ENCODE measurements at regions not wholly inside any gene's neighbourhood (a gene's known extent, or its start where the extent isn't known, plus 50 kb on each side); places are given as distances from the start of the nearest gene placed in this dataset.

- Histone ChIP-seq H3K4me1 (ENCODE audit: control insufficient read depth in 3 of 3, insufficient read depth in 2 of 3, low read depth in 1 of 3, low read length in 2 of 3) (peaks cover 0 to 3% (median 0%) of the 10 kb centered on the region in 3 donors), H3K36me3 (ENCODE audit: control insufficient read depth in 3 of 3, insufficient read depth in 2 of 3, low read depth in 1 of 3, low read length in 3 of 3) (no peaks in the 10 kb centered on the region), H3K27ac (ENCODE audit: low read depth in 1 of 3, low read length in 2 of 3) (no peak overlapping the region), H3K27me3 (ENCODE audit: control insufficient read depth in 3 of 3, insufficient read depth in 3 of 3, low read length in 3 of 3) (no peaks in the 10 kb centered on the region), H3K9me3 (ENCODE audit: control insufficient read depth in 2 of 2, insufficient read depth in 1 of 2, low read depth in 1 of 2, low read length in 1 of 2) (peaks cover 0 to 12% of the 10 kb centered on the region in 2 donors), H3K4me3 (ENCODE audit: low read depth in 1 of 3, low read length in 3 of 3) (no peak overlapping the region)
- 65 to 86% (median 80%) methylated on average over 1 of the region's 1 CpG for WGBS, 3 donors
- FAIRE-seq, result no peak
- DNase-seq, result no peak
These were observed 188.7 kb upstream of the PLXNC1 start for GRCh38 chr12:93959657-93960056.

- Histone ChIP-seq H3K36me3 (ENCODE audit: control insufficient read depth in 3 of 3, insufficient read depth in 2 of 3, low read depth in 1 of 3, low read length in 3 of 3) (no peaks in the 10 kb centered on the region), H3K9me3 (ENCODE audit: control insufficient read depth in 2 of 2, insufficient read depth in 1 of 2, low read depth in 1 of 2, low read length in 1 of 2) (peaks cover 0 to 12% of the 10 kb centered on the region in 2 donors), H3K27me3 (ENCODE audit: control insufficient read depth in 3 of 3, insufficient read depth in 3 of 3, low read length in 3 of 3) (no peaks in the 10 kb centered on the region), H3K4me1 (ENCODE audit: control insufficient read depth in 3 of 3, insufficient read depth in 2 of 3, low read depth in 1 of 3, low read length in 2 of 3) (peaks cover 0 to 3% (median 0%) of the 10 kb centered on the region in 3 donors), H3K27ac (ENCODE audit: low read depth in 1 of 3, low read length in 2 of 3) (no peak overlapping the region), H3K4me3 (ENCODE audit: low read depth in 1 of 3, low read length in 3 of 3) (no peak overlapping the region)
- no peak for DNase-seq
- 39 to 79% (median 60%) methylated on average over 2 of the region's 2 CpGs for WGBS, 3 donors
- no peak for FAIRE-seq
These were observed 187.9 kb upstream of the PLXNC1 start for GRCh38 chr12:93960521-93960920.

GRCh38 chr12:93962336-93962735, 186.0 kb upstream of the PLXNC1 start:
- no peak overlapping the region for H3K27ac ChIP-seq (ENCODE audit: low read depth in 1 of 3, low read length in 2 of 3)
- WGBS, 3 donors, result 51 to 92% (median 69%) methylated on average over 2 of the region's 2 CpGs

DNA sequence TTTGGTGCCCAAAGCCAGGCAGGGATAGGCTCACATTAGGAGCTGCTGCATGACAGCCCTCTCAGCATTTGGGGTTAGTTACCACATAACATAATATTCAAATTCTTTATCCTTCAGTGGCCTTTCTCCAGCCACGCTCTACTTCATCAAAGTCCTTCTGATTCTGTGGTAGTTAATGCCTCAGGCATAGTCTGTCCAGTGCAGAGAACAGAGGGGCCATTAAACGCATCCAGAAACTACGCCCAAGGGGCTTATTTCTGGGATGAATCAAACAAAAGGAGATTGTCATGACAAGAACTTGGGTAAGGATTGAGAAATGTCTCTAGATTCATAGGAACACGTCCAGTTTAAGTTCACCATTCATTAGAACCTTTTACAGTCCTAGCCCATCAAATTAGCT, 183.4 kb upstream of the PLXNC1 start:
- peaks cover 0 to 3% (median 0%) of the 10 kb centered on the region in 3 donors for H3K4me1 ChIP-seq (ENCODE audit: control insufficient read depth in 3 of 3, insufficient read depth in 2 of 3, low read depth in 1 of 3, low read length in 2 of 3)
- H3K36me3 ChIP-seq (ENCODE audit: control insufficient read depth in 3 of 3, insufficient read depth in 2 of 3, low read depth in 1 of 3, low read length in 3 of 3), result no peaks in the 10 kb centered on the region
- H3K27ac ChIP-seq (ENCODE audit: low read depth in 1 of 3, low read length in 2 of 3), result no peak overlapping the region
- H3K4me3 ChIP-seq (ENCODE audit: low read depth in 1 of 3, low read length in 3 of 3), result no peak overlapping the region
- WGBS, 3 donors, result 77 to 88% (median 88%) methylated on average over 4 of the region's 4 CpGs
- peaks cover 0 to 9% of the 10 kb centered on the region in 2 donors for H3K9me3 ChIP-seq (ENCODE audit: control insufficient read depth in 2 of 2, insufficient read depth in 1 of 2, low read depth in 1 of 2, low read length in 1 of 2)
- FAIRE-seq (no peak), DNase-seq (no peak)
- H3K27me3 ChIP-seq (ENCODE audit: control insufficient read depth in 3 of 3, insufficient read depth in 3 of 3, low read length in 3 of 3), result no peaks in the 10 kb centered on the region

More at GRCh38 chr12:93962336-93962735, 186.0 kb upstream of the PLXNC1 start:
- DNase-seq (no peak), FAIRE-seq (no peak)
- Histone ChIP-seq H3K36me3 (ENCODE audit: control insufficient read depth in 3 of 3, insufficient read depth in 2 of 3, low read depth in 1 of 3, low read length in 3 of 3) (no peaks in the 10 kb centered on the region), H3K27me3 (ENCODE audit: control insufficient read depth in 3 of 3, insufficient read depth in 3 of 3, low read length in 3 of 3) (no peaks in the 10 kb centered on the region), H3K4me3 (ENCODE audit: low read depth in 1 of 3, low read length in 3 of 3) (no peak overlapping the region), H3K9me3 (ENCODE audit: control insufficient read depth in 2 of 2, insufficient read depth in 1 of 2, low read depth in 1 of 2, low read length in 1 of 2) (peaks cover 0 to 12% of the 10 kb centered on the region in 2 donors), H3K4me1 (ENCODE audit: control insufficient read depth in 3 of 3, insufficient read depth in 2 of 3, low read depth in 1 of 3, low read length in 2 of 3) (peaks cover 0 to 3% (median 0%) of the 10 kb centered on the region in 3 donors)

GRCh38 chr12:93966516-93967133, 181.8 kb upstream of the PLXNC1 start:
- H3K4me3 ChIP-seq (ENCODE audit: low read depth in 1 of 3, low read length in 3 of 3), result no peak overlapping the region
- WGBS, 3 donors, result 71 to 100% (median 93%) methylated on average over 1 of the region's 1 CpG
- FAIRE-seq, result no peak
- peaks cover 0 to 3% (median 0%) of the 10 kb centered on the region in 3 donors for H3K4me1 ChIP-seq (ENCODE audit: control insufficient read depth in 3 of 3, insufficient read depth in 2 of 3, low read depth in 1 of 3, low read length in 2 of 3)
- H3K27ac ChIP-seq (ENCODE audit: low read depth in 1 of 3, low read length in 2 of 3), result no peak overlapping the region
- no peaks in the 10 kb centered on the region for H3K36me3 ChIP-seq (ENCODE audit: control insufficient read depth in 3 of 3, insufficient read depth in 2 of 3, low read depth in 1 of 3, low read length in 3 of 3)
- H3K27me3 ChIP-seq (ENCODE audit: control insufficient read depth in 3 of 3, insufficient read depth in 3 of 3, low read length in 3 of 3), result no peaks in the 10 kb centered on the region
- H3K9me3 ChIP-seq (ENCODE audit: control insufficient read depth in 2 of 2, insufficient read depth in 1 of 2, low read depth in 1 of 2, low read length in 1 of 2), result peaks cover 0 to 16% of the 10 kb centered on the region in 2 donors
- DNase-seq, result no peak

DNA sequence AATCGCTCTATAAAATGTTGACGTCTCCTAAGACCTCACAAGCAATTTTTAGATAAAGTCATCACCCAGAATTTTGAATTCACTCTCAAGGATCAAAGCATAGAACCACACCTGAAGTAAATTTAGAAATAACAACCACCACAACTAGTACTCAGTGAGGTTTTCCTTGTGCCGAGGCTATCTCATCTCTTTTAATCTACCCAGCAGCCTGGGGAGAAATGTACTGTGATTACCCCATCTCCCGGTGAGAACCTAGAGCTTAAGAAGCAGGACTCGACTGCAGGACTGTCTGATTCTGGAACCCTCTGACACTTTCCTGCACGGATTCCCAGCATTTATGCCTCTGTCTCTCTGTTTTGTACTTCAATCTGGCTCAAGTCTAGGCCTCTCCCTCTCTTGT, 180.9 kb upstream of the PLXNC1 start:
- Histone ChIP-seq H3K4me3 (ENCODE audit: low read depth in 1 of 3, low read length in 3 of 3) (no peak overlapping the region), H3K36me3 (ENCODE audit: control insufficient read depth in 3 of 3, insufficient read depth in 2 of 3, low read depth in 1 of 3, low read length in 3 of 3) (no peaks in the 10 kb centered on the region), H3K9me3 (ENCODE audit: control insufficient read depth in 2 of 2, insufficient read depth in 1 of 2, low read depth in 1 of 2, low read length in 1 of 2) (peaks cover 0 to 11% of the 10 kb centered on the region in 2 donors), H3K27me3 (ENCODE audit: control insufficient read depth in 3 of 3, insufficient read depth in 3 of 3, low read length in 3 of 3) (no peaks in the 10 kb centered on the region), H3K27ac (ENCODE audit: low read depth in 1 of 3, low read length in 2 of 3) (no peak overlapping the region), H3K4me1 (ENCODE audit: control insufficient read depth in 3 of 3, insufficient read depth in 2 of 3, low read depth in 1 of 3, low read length in 2 of 3) (peaks cover 0 to 3% (median 0%) of the 10 kb centered on the region in 3 donors)
- FAIRE-seq (no peak), DNase-seq (no peak)
- WGBS, 3 donors, result 78 to 83% (median 78%) methylated on average over 6 of the region's 6 CpGs

DNA sequence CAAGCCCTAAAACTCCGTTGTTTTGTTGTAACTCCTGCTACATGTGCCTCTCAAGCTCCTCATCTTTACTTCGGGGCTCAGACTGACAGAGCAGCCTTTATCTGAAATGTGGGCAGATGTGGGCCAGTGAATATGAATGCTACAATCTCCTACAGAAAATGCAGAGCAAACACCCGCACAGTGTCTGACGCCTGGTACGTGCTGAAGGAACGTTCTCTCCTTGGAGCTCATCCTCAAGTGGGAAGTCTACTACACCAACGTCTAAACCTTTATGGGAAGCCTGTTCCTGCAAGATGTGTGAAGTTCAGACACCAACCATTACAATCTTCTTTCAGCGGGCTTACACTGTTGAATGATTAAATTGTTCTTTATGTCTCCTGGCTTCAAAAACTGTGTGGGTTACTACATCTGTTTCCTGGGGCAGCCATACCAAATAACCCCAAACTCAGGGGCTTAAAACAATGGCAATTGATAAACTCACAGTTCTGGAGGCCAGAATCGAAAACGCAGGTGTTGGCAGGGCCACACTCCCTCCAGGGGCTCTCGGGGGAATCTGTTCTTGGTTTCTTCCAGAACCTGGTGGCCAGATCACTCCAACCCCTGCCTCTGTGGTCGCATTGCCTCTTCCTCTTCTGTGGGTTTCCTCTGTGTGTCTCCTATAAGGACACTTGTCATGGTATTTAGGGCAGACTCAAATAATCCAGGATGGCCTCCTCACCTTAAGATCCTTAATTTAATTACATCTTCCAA, 179.7 kb upstream of the PLXNC1 start:
- Histone ChIP-seq H3K4me1 (ENCODE audit: control insufficient read depth in 3 of 3, insufficient read depth in 2 of 3, low read depth in 1 of 3, low read length in 2 of 3) (peaks cover 0 to 3% (median 0%) of the 10 kb centered on the region in 3 donors), H3K27ac (ENCODE audit: low read depth in 1 of 3, low read length in 2 of 3) (no peak overlapping the region), H3K9me3 (ENCODE audit: control insufficient read depth in 2 of 2, insufficient read depth in 1 of 2, low read depth in 1 of 2, low read length in 1 of 2) (peaks cover 0 to 11% of the 10 kb centered on the region in 2 donors), H3K4me3 (ENCODE audit: low read depth in 1 of 3, low read length in 3 of 3) (no peak overlapping the region), H3K27me3 (ENCODE audit: control insufficient read depth in 3 of 3, insufficient read depth in 3 of 3, low read length in 3 of 3) (no peaks in the 10 kb centered on the region), H3K36me3 (ENCODE audit: control insufficient read depth in 3 of 3, insufficient read depth in 2 of 3, low read depth in 1 of 3, low read length in 3 of 3) (no peaks in the 10 kb centered on the region)
- DNase-seq, result no peak
- WGBS, 3 donors, result 79 to 84% (median 80%) methylated on average over 12 of the region's 12 CpGs
- no peak for FAIRE-seq

DNA sequence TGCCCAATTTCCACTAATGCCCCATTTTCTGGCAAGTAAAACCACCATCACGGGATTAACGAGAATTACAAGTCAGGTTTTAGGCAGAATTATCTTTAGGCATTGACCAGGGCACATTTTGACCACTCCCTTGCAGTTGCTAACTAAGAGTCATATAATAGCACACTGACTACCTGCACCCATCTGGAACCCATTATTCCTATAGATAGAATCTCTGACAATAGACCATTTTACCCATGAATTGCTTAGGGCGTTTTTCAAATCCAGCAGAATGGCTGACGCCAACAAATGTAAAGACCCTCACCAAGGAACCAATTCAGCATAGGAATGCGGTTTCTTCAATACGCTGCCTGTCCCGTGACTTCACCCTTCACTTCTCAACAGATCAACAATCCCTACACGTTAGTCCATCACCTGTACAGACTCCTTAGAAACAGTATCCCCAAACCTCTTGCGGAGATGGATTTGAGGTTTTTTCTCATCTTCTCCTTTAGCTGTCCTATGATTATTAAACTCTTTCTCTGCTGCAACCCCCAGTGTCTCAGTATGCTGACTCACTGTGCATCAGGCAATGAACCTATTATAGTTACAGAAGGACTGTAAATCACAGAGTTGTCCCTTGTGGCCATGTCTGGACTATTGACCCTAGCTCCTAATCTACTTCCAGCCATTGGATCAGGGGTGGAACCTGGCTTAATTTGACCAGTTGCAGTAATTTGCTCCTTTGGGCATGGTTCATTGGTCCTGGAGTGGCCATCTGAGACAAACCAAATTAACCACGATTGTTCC, 177.3 kb upstream of the PLXNC1 start:
- H3K36me3 ChIP-seq (ENCODE audit: control insufficient read depth in 3 of 3, insufficient read depth in 2 of 3, low read depth in 1 of 3, low read length in 3 of 3), result no peaks in the 10 kb centered on the region
- no peak for FAIRE-seq
- H3K27me3 ChIP-seq (ENCODE audit: control insufficient read depth in 3 of 3, insufficient read depth in 3 of 3, low read length in 3 of 3), result no peaks in the 10 kb centered on the region
- no peak overlapping the region for H3K27ac ChIP-seq (ENCODE audit: low read depth in 1 of 3, low read length in 2 of 3)
- peaks cover 0 to 1% (median 0%) of the 10 kb centered on the region in 3 donors for H3K4me1 ChIP-seq (ENCODE audit: control insufficient read depth in 3 of 3, insufficient read depth in 2 of 3, low read depth in 1 of 3, low read length in 2 of 3)
- H3K4me3 ChIP-seq (ENCODE audit: low read depth in 1 of 3, low read length in 3 of 3), result no peak overlapping the region
- 82 to 89% (median 85%) methylated on average over 10 of the region's 10 CpGs for WGBS, 3 donors
- peaks cover 0 to 11% of the 10 kb centered on the region in 2 donors for H3K9me3 ChIP-seq (ENCODE audit: control insufficient read depth in 2 of 2, insufficient read depth in 1 of 2, low read depth in 1 of 2, low read length in 1 of 2)
- DNase-seq, result peak in 1 of 2 donors; percentile 28

Measured in small intestine (tissue), 7 donors.